IPS-20b (cell line): ENCODE measurements at regions not wholly inside any gene's neighbourhood (a gene's known extent, or its start where the extent isn't known, plus 50 kb on each side); places are given as distances from the start of the nearest gene placed in this dataset.

Experiments
- H3K27ac ChIP-seq: one replicate; pipeline ENCODE4 v1.5.1; 2013; ENCODE audit warnings: low read length
- H3K27me3 ChIP-seq: 2 replicates; pipeline ENCODE4 v1.6.1; 2013; ENCODE audit warnings: mild to moderate bottlenecking, low read length, inconsistent platforms; ENCODE audit not compliant: insufficient read depth
- H3K36me3 ChIP-seq: 2 replicates; pipeline ENCODE4 v1.6.1; 2013; ENCODE audit warnings: low read depth, mild to moderate bottlenecking, inconsistent platforms, low read length, moderate library complexity; ENCODE audit not compliant: insufficient read depth
- H3K4me1 ChIP-seq: 2 replicates; pipeline ENCODE4 v1.6.1; 2013; ENCODE audit warnings: mild to moderate bottlenecking, control low read depth, inconsistent platforms, low read length, moderate library complexity; ENCODE audit not compliant: insufficient read depth
- H3K4me3 ChIP-seq: 2 replicates; pipeline ENCODE4 v1.5.1; 2013; ENCODE audit warnings: mild to moderate bottlenecking, low read length, inconsistent platforms
- H3K9ac ChIP-seq: 2 replicates; pipeline ENCODE4 v1.6.1; 2013; ENCODE audit warnings: low read depth, mild to moderate bottlenecking, inconsistent platforms, low read length, moderate library complexity
- H3K9me3 ChIP-seq: 2 replicates; pipeline ENCODE4 v1.6.1; 2013; ENCODE audit warnings: mild to moderate bottlenecking, low read depth, low read length, inconsistent platforms; ENCODE audit not compliant: insufficient read depth

- H3K9me3 ChIP-seq = no peaks in the 10 kb centered on the region
- H3K4me1 ChIP-seq = no peaks in the 10 kb centered on the region
- no peaks in the 10 kb centered on the region for H3K27me3 ChIP-seq
- no peak overlapping the region for H3K4me3 ChIP-seq
- no peak overlapping the region for H3K27ac ChIP-seq
- no peak overlapping the region for H3K9ac ChIP-seq
- no peaks in the 10 kb centered on the region for H3K36me3 ChIP-seq
These were observed 228.2 kb upstream of the KLF4 start for GRCh38 chr9:107717529-107718314.

- Histone ChIP-seq H3K36me3 (no peaks in the 10 kb centered on the region), H3K4me1 (no peaks in the 10 kb centered on the region), H3K27me3 (no peaks in the 10 kb centered on the region), H3K9me3 (no peaks in the 10 kb centered on the region), H3K9ac (no peak overlapping the region), H3K27ac (no peak overlapping the region), H3K4me3 (no peak overlapping the region)
These were observed 226.2 kb upstream of the KLF4 start for GRCh38 chr9:107715740-107716139.

GRCh38 chr9:107713470-107713869, 223.9 kb upstream of the KLF4 start:
- Histone ChIP-seq H3K4me3 (no peak overlapping the region), H3K36me3 (no peaks in the 10 kb centered on the region), H3K9me3 (no peaks in the 10 kb centered on the region), H3K9ac (no peak overlapping the region), H3K27me3 (no peaks in the 10 kb centered on the region), H3K27ac (no peak overlapping the region), H3K4me1 (no peaks in the 10 kb centered on the region)

- Histone ChIP-seq H3K4me3 (no peak overlapping the region), H3K9me3 (no peaks in the 10 kb centered on the region), H3K9ac (no peak overlapping the region), H3K36me3 (no peaks in the 10 kb centered on the region), H3K4me1 (no peaks in the 10 kb centered on the region), H3K27me3 (no peaks in the 10 kb centered on the region), H3K27ac (no peak overlapping the region)
These were observed 222.8 kb upstream of the KLF4 start for GRCh38 chr9:107712390-107712789.

- H3K36me3 ChIP-seq = no peaks in the 10 kb centered on the region
- H3K4me1 ChIP-seq = no peaks in the 10 kb centered on the region
- H3K27me3 ChIP-seq = no peaks in the 10 kb centered on the region
- H3K27ac ChIP-seq = no peak overlapping the region
- no peaks in the 10 kb centered on the region for H3K9me3 ChIP-seq
- no peak overlapping the region for H3K9ac ChIP-seq
- H3K4me3 ChIP-seq = no peak overlapping the region
These were observed 222.0 kb upstream of the KLF4 start for GRCh38 chr9:107711542-107711941.

GRCh38 chr9:107710953-107711352, 221.4 kb upstream of the KLF4 start:
- no peaks in the 10 kb centered on the region for H3K4me1 ChIP-seq
- H3K9ac ChIP-seq = no peak overlapping the region
- H3K27me3 ChIP-seq = no peaks in the 10 kb centered on the region
- H3K36me3 ChIP-seq = no peaks in the 10 kb centered on the region
- H3K9me3 ChIP-seq = no peaks in the 10 kb centered on the region
- no peak overlapping the region for H3K27ac ChIP-seq
- no peak overlapping the region for H3K4me3 ChIP-seq

- no peak overlapping the region for H3K27ac ChIP-seq
- no peaks in the 10 kb centered on the region for H3K27me3 ChIP-seq
- H3K4me1 ChIP-seq = no peaks in the 10 kb centered on the region
- H3K4me3 ChIP-seq = no peak overlapping the region
- H3K36me3 ChIP-seq = no peaks in the 10 kb centered on the region
- H3K9ac ChIP-seq = no peak overlapping the region
- H3K9me3 ChIP-seq = no peaks in the 10 kb centered on the region
These were observed 221.0 kb upstream of the KLF4 start for GRCh38 chr9:107710546-107710945.

GRCh38 chr9:107708791-107709190, 219.2 kb upstream of the KLF4 start:
- Histone ChIP-seq H3K9me3 (no peaks in the 10 kb centered on the region), H3K27ac (no peak overlapping the region), H3K4me1 (no peaks in the 10 kb centered on the region), H3K4me3 (no peak overlapping the region), H3K36me3 (no peaks in the 10 kb centered on the region), H3K9ac (no peak overlapping the region), H3K27me3 (no peaks in the 10 kb centered on the region)

GRCh38 chr9:107707915-107708441, 218.4 kb upstream of the KLF4 start:
- no peak overlapping the region for H3K27ac ChIP-seq
- H3K4me3 ChIP-seq = no peak overlapping the region
- no peaks in the 10 kb centered on the region for H3K36me3 ChIP-seq
- no peaks in the 10 kb centered on the region for H3K27me3 ChIP-seq
- no peaks in the 10 kb centered on the region for H3K9me3 ChIP-seq
- H3K4me1 ChIP-seq = no peaks in the 10 kb centered on the region
- H3K9ac ChIP-seq = no peak overlapping the region

GRCh38 chr9:107707428-107707837, 217.9 kb upstream of the KLF4 start:
- H3K4me1 ChIP-seq = no peaks in the 10 kb centered on the region
- no peak overlapping the region for H3K27ac ChIP-seq
- no peak overlapping the region for H3K4me3 ChIP-seq
- H3K9me3 ChIP-seq = no peaks in the 10 kb centered on the region
- H3K27me3 ChIP-seq = no peaks in the 10 kb centered on the region
- H3K36me3 ChIP-seq = no peaks in the 10 kb centered on the region
- H3K9ac ChIP-seq = no peak overlapping the region

GRCh38 chr9:107706701-107707427, 217.3 kb upstream of the KLF4 start:
- H3K4me3 ChIP-seq = no peak overlapping the region
- H3K9me3 ChIP-seq = no peaks in the 10 kb centered on the region
- no peak overlapping the region for H3K27ac ChIP-seq

GRCh38 chr9:107705521-107705920, 216.0 kb upstream of the KLF4 start:
- H3K36me3 ChIP-seq = no peaks in the 10 kb centered on the region
- no peak overlapping the region for H3K4me3 ChIP-seq
- H3K9ac ChIP-seq = no peak overlapping the region
- no peaks in the 10 kb centered on the region for H3K9me3 ChIP-seq
- H3K4me1 ChIP-seq = no peaks in the 10 kb centered on the region
- no peak overlapping the region for H3K27ac ChIP-seq
- no peaks in the 10 kb centered on the region for H3K27me3 ChIP-seq

More at GRCh38 chr9:107706701-107707427, 217.3 kb upstream of the KLF4 start:
- Histone ChIP-seq H3K36me3 (no peaks in the 10 kb centered on the region), H3K4me1 (no peaks in the 10 kb centered on the region), H3K9ac (no peak overlapping the region), H3K27me3 (no peaks in the 10 kb centered on the region)
